H1 (cell line): ENCODE measurements at regions not wholly inside any gene's neighbourhood (a gene's known extent, or its start where the extent isn't known, plus 50 kb on each side); places are given as distances from the start of the nearest gene placed in this dataset.

Source experiments
- HDAC2 ChIP-seq, 2 experiments: fragments of 300-600 bp in 1 of 2; sonication (generic) in 1 of 2; IDR thresholded peaks; 2 replicates each; pipeline ENCODE4 v1.6.1; 2011 to 2012; ENCODE audit warnings: low read depth in 2 of 2, low read length in 2 of 2, mild to moderate bottlenecking in 2 of 2, moderate library complexity in 2 of 2, borderline replicate concordance in 1 of 2, inconsistent platforms in 1 of 2

DNA sequence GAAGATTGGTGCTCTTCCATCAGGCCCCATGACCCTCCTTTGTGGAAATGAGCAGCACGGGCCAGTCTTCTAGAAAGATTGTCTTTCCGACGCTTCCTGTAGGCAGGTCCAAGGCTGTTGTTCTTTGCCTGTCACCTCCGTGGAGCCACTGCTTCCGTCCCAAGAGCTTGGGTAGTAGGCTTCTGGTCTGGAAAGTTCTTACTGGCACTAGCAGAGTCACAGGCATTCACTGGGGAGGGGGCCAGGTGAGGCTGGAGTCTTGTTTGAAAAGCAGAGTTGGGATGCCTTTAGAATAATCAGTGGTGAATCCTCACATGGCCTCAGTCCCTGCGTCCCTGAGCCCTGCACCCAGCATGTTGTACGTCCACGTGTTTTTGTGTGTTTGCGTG, 76.2 kb upstream of the ADPGK start (continued):
- TF ChIP-seq HDAC2 (IDR thresholded peaks at IDR 0.05; ENCODE audit: borderline replicate concordance in 1 of 2, low read depth in 2 of 2, low read length in 2 of 2), result no peak
